GM12892 (cell line): ENCODE measurements at regions not wholly inside any gene's neighbourhood (a gene's known extent, or its start where the extent isn't known, plus 50 kb on each side); places are given as distances from the start of the nearest gene placed in this dataset.

Source experiments
- DNase-seq: peaks from one replicate; pipeline ENCODE4 v3.0.0; 2011; ENCODE audit not compliant: insufficient read length
- FAIRE-seq: peaks from 2 replicates; lab custom pipeline; 2011; peaks lifted over from hg19 to GRCh38; lab: Jason Lieb, UNC
- POLR2A ChIP-seq: IDR thresholded peaks from 2 replicates; pipeline ENCODE4 v1.6.1; 2011; ENCODE audit warnings: low read depth, low read length, control low read depth
- POLR2AphosphoS5 ChIP-seq: IDR thresholded peaks from 2 replicates; pipeline ENCODE4 v1.6.1; 2011; ENCODE audit warnings: low read depth, low read length, control low read depth
- TAF1 ChIP-seq: IDR thresholded peaks from 2 replicates; pipeline ENCODE4 v1.6.1; 2011; ENCODE audit warnings: low read depth, mild to moderate bottlenecking, control low read depth, low read length, borderline replicate concordance

- no peak for TF ChIP-seq POLR2A
- TF ChIP-seq POLR2AphosphoS5: no peak
- no peak for TF ChIP-seq TAF1
- DNase-seq (no peak), FAIRE-seq (no peak)
Observed at GRCh38 chr16:35626041-35626440, 2166.6 kb downstream of the TP53TG3F start.

GRCh38 chr16:35628976-35629375, 2169.6 kb downstream of the TP53TG3F start:
- DNase-seq (no peak), FAIRE-seq (no peak)
- TF ChIP-seq POLR2A: no peak
- TF ChIP-seq TAF1: no peak
- TF ChIP-seq POLR2AphosphoS5: no peak

GRCh38 chr16:35631261-35631945, 2172.0 kb downstream of the TP53TG3F start:
- no peak for DNase-seq
- FAIRE-seq: no peak
- TF ChIP-seq TAF1: no peak
- no peak for TF ChIP-seq POLR2AphosphoS5
- TF ChIP-seq POLR2A: no peak

- DNase-seq: no peak
Observed at GRCh38 chr16:35636480-35637230, 2177.2 kb downstream of the TP53TG3F start.

GRCh38 chr16:35637683-35638082, 2178.3 kb downstream of the TP53TG3F start:
- no peak for FAIRE-seq
- no peak for DNase-seq
- TF ChIP-seq POLR2A (no peak), TAF1 (no peak), POLR2AphosphoS5 (no peak)

More at GRCh38 chr16:35636480-35637230, 2177.2 kb downstream of the TP53TG3F start:
- no peak for FAIRE-seq
- TF ChIP-seq POLR2A: no peak
- TF ChIP-seq POLR2AphosphoS5: no peak
- TF ChIP-seq TAF1: no peak

GRCh38 chr16:35639233-35640205, 2180.1 kb downstream of the TP53TG3F start:
- no peak for DNase-seq
- FAIRE-seq: no peak
- no peak for TF ChIP-seq TAF1
- no peak for TF ChIP-seq POLR2AphosphoS5
- TF ChIP-seq POLR2A: no peak

- no peak for DNase-seq
- FAIRE-seq: no peak
- no peak for TF ChIP-seq POLR2A
- no peak for TF ChIP-seq POLR2AphosphoS5
- no peak for TF ChIP-seq TAF1
Observed at GRCh38 chr16:35642322-35642835, 2183.0 kb downstream of the TP53TG3F start.

- no peak for DNase-seq
- no peak for FAIRE-seq
- no peak for TF ChIP-seq POLR2AphosphoS5
- no peak for TF ChIP-seq POLR2A
Observed at GRCh38 chr16:35651841-35652240, 2192.4 kb downstream of the TP53TG3F start.

- TF ChIP-seq POLR2AphosphoS5 (no peak), TAF1 (no peak), POLR2A (no peak)
- no peak for DNase-seq
- no peak for FAIRE-seq
Observed at GRCh38 chr16:35664091-35664693, 2204.8 kb downstream of the TP53TG3F start.

GRCh38 chr16:35685085-35685484, 2225.7 kb downstream of the TP53TG3F start:
- TF ChIP-seq POLR2A (no peak), TAF1 (no peak), POLR2AphosphoS5 (no peak)
- DNase-seq: no peak
- FAIRE-seq: no peak

GRCh38 chr16:35686595-35686994, 2227.2 kb downstream of the TP53TG3F start:
- no peak for TF ChIP-seq TAF1
- no peak for TF ChIP-seq POLR2AphosphoS5
- no peak for TF ChIP-seq POLR2A
- no peak for DNase-seq
- FAIRE-seq: no peak
